ENCODE measurements at regions not wholly inside any gene's neighbourhood (a gene's known extent, or its start where the extent isn't known, plus 50 kb on each side); places are given as distances from the start of the nearest gene placed in this dataset.
"Not testable (repeated sequence)": the region's sequence is repeated elsewhere in the genome, so short reads cannot be mapped to it uniquely, and the experiment has no call there.

DNA sequence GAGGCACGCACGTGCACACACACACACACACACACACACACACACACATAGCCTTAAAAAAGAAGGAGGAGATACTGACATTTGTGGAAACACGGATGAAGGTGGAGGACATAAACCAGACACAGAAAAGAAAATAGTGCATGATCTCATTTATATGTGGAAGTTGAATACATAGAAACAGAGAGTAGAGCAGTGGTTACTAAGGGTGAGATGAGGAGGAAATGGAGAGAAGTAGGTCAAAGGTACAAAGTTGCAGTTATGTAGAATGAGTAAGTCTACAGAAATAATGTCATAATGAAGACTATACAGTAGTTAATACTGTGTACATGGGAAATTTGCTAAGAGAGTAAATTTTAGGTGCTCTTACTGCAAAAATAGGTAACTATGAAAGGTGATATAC is 412.2 kb upstream of the CDH9 start:
- no peak for DNase-seq (ENCODE audit: extremely low read depth, insufficient read length)
- TF ChIP-seq CTCF (IDR thresholded peaks at IDR 0.05; ENCODE audit: insufficient read depth, low read length, poor library complexity, severe bottlenecking): no peak
- Histone ChIP-seq H3K27me3 (replicated peaks; ENCODE audit: control insufficient read depth, insufficient read depth, low read length) (no peaks in the 10 kb centered on the region), H3K4me3 (replicated peaks; ENCODE audit: low read depth, low read length) (no peak overlapping the region), H3K36me3 (ENCODE audit: control insufficient read depth, insufficient read depth, low read length) (no peaks in the 10 kb centered on the region)

DNA sequence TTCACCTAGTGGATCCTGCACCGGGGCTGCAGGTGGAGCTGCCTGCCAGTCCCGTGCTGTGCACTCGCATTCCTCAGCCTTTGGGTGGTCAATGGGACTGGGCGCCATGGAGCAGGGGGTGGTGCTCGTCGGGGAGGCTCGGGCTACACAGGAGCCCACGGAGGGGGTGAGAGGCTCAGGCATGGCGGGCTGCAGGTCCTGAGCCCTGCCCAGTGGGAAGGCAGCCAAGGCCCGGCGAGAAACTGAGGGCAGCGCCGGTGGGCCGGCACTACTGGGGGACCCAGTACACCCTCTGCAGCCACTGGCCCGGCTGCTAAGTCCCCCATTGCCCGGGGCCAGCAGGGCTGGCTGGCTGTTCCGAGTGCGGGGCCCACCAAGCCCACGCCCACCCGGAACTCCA is 401.0 kb upstream of the CDH9 start:
- not testable (repeated sequence) for H3K36me3 ChIP-seq (ENCODE audit: control insufficient read depth, insufficient read depth, low read length); DNase-seq (ENCODE audit: extremely low read depth, insufficient read length); H3K4me3 ChIP-seq (replicated peaks; ENCODE audit: low read depth, low read length); H3K27me3 ChIP-seq (replicated peaks; ENCODE audit: control insufficient read depth, insufficient read depth, low read length)

GRCh38 chr5:27437594-27438200 is 399.3 kb upstream of the CDH9 start:
- H3K4me3 ChIP-seq (replicated peaks; ENCODE audit: low read depth, low read length): no peak overlapping the region
- no peak for TF ChIP-seq CTCF (IDR thresholded peaks at IDR 0.05; ENCODE audit: insufficient read depth, low read length, poor library complexity, severe bottlenecking)
- no peak for DNase-seq (ENCODE audit: extremely low read depth, insufficient read length)
- no peaks in the 10 kb centered on the region for H3K27me3 ChIP-seq (replicated peaks; ENCODE audit: control insufficient read depth, insufficient read depth, low read length)
- no peaks in the 10 kb centered on the region for H3K36me3 ChIP-seq (ENCODE audit: control insufficient read depth, insufficient read depth, low read length)

DNA sequence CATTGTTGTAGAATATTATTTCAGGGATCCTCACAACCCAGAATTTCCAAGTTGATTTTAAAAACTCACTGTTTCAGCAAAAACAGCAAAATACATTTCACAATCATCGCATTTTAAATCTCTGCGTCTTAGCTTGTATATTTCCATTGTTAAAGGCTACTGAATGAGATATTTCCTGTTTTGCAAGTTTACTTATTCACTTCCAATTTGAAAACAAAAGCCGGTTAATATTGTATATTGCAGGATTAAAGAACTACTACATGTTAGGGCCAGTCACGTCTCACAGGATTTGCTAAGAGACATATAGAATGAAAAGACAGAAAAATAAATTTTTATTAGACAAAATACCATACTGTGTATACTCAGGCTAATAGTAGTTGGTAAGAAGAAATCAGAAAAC is 395.9 kb upstream of the CDH9 start:
- no peak for DNase-seq (ENCODE audit: extremely low read depth, insufficient read length)
- H3K27me3 ChIP-seq (replicated peaks; ENCODE audit: control insufficient read depth, insufficient read depth, low read length): no peaks in the 10 kb centered on the region
- no peaks in the 10 kb centered on the region for H3K36me3 ChIP-seq (ENCODE audit: control insufficient read depth, insufficient read depth, low read length)
- no peak for TF ChIP-seq CTCF (IDR thresholded peaks at IDR 0.05; ENCODE audit: insufficient read depth, low read length, poor library complexity, severe bottlenecking)
- H3K4me3 ChIP-seq (replicated peaks; ENCODE audit: low read depth, low read length): no peak overlapping the region

GRCh38 chr5:27414099-27414498 is 375.7 kb upstream of the CDH9 start:
- Histone ChIP-seq H3K36me3 (ENCODE audit: control insufficient read depth, insufficient read depth, low read length) (no peaks in the 10 kb centered on the region), H3K27me3 (replicated peaks; ENCODE audit: control insufficient read depth, insufficient read depth, low read length) (no peaks in the 10 kb centered on the region), H3K4me3 (replicated peaks; ENCODE audit: low read depth, low read length) (no peak overlapping the region)
- no peak for TF ChIP-seq CTCF (IDR thresholded peaks at IDR 0.05; ENCODE audit: insufficient read depth, low read length, poor library complexity, severe bottlenecking)
- no peak for DNase-seq (ENCODE audit: extremely low read depth, insufficient read length)

DNA sequence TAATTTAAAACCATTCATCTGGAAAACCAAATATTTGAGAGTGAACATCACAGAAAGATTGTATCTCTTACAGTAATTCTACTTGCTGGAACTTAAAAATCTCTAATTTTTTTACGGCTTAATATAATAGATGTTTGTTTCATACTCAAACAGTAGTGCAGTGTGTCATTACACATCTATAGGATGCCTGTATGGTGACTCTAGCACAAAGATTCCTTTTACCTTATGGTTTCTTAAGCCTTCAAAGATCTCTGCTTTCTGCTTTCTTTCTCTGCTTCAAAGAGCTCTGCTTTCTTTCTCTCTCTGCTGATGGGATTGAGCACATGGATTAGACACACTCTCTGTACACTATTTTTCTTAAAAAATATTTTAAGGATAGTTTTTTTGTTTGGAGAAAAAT is 374.0 kb upstream of the CDH9 start:
- DNase-seq (ENCODE audit: extremely low read depth, insufficient read length): no peak
- Histone ChIP-seq H3K27me3 (replicated peaks; ENCODE audit: control insufficient read depth, insufficient read depth, low read length) (no peaks in the 10 kb centered on the region), H3K4me3 (replicated peaks; ENCODE audit: low read depth, low read length) (no peak overlapping the region), H3K36me3 (ENCODE audit: control insufficient read depth, insufficient read depth, low read length) (no peaks in the 10 kb centered on the region)
- TF ChIP-seq CTCF (IDR thresholded peaks at IDR 0.05; ENCODE audit: insufficient read depth, low read length, poor library complexity, severe bottlenecking): no peak

Measured in GM06990 (cell line).